Uterus (tissue), 3 donors: ENCODE measurements at regions not wholly inside any gene's neighbourhood (a gene's known extent, or its start where the extent isn't known, plus 50 kb on each side); places are given as distances from the start of the nearest gene placed in this dataset.

Experiments
- DNase-seq, 2 donors: peaks; one replicate each; pipeline ENCODE4 v3.0.0-alpha.2; 2019 to 2020
- H3K27ac ChIP-seq, 2 donors: fragments of 200-600 bp; sonication (generic); 1 replicate in 1 of 2; 2 replicates in 1 of 2; pipeline ENCODE4 v1.5.1; 2016 to 2018
- H3K27me3 ChIP-seq, 2 donors: fragments of 200-600 bp; sonication (generic); one replicate each; pipeline ENCODE4 v1.5.1; 2018 to 2019; ENCODE audit warnings: control low read depth in 1 of 2
- H3K36me3 ChIP-seq, 2 donors: fragments of 200-600 bp; sonication (generic); one replicate each; pipeline ENCODE4 v1.5.1; 2019; ENCODE audit warnings: control low read depth in 1 of 2
- H3K4me1 ChIP-seq, 2 donors: fragments of 200-600 bp; sonication (generic); one replicate each; pipeline ENCODE4 v1.5.1; 2018 to 2019; ENCODE audit warnings: control low read depth in 1 of 2
- H3K4me3 ChIP-seq, 2 donors: fragments of 200-600 bp; sonication (generic); 1 replicate in 1 of 2; 2 replicates in 1 of 2; pipeline ENCODE4 v1.5.1; 2018 to 2019; ENCODE audit warnings: mild to moderate bottlenecking in 1 of 2
- H3K9me3 ChIP-seq, 2 donors: fragments of 200-600 bp; sonication (generic); one replicate each; pipeline ENCODE4 v1.5.1; 2019; ENCODE audit warnings: control low read depth in 1 of 2
- CTCF ChIP-seq, 4 experiments: fragments of 200-600 bp in 2 of 4; fragments of 450-650 bp in 2 of 4; sonication (generic) in 2 of 4; IDR thresholded peaks; one replicate each; pipeline ENCODE4 v1.5.1; 2016 to 2019; ENCODE audit warnings: antibody characterized with exemption in 4 of 4, mild to moderate bottlenecking in 2 of 4, moderate library complexity in 1 of 4
- POLR2A ChIP-seq, 2 donors: fragments of 450-650 bp; IDR thresholded peaks; one replicate each; pipeline ENCODE4 v1.6.1; 2016; ENCODE audit warnings: antibody characterized with exemption in 2 of 2, mild to moderate bottlenecking in 1 of 2, moderate library complexity in 1 of 2
- intact Hi-C: fragments of 100-400 bp; cut with DNase I; formaldehyde crosslinking; loops from one replicate; pipeline ENCODE4 v1.15.1; 2023; ENCODE audit warnings: low total_unique reads
- donor health status: DM: yes; HTN: yes; CAD: no.

DNA sequence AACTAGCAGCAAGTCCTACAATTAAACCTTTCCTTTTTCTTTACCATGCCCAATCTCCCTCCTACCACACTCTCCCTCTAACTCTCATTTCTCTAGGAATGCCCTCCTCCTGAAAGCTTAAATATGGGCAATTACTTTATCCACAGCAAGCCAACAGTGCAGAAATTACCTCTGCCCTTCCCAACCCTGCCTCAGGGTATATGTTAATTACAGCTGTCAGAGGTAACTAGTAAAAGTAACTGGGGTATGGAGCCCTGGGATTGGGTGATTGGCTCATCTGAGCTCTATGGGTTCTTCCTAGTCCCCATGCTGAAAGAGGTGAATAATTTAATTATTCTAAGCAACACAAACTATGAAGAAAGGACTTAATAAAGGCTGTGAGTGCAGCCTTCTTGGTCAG, 478.9 kb upstream of the NMUR2 start:
- Histone ChIP-seq H3K4me3 (no peak overlapping the region), H3K36me3 (no peaks in the 10 kb centered on the region), H3K9me3 (no peaks in the 10 kb centered on the region), H3K27ac (no peak overlapping the region), H3K4me1 (no peaks in the 10 kb centered on the region), H3K27me3 (no peaks in the 10 kb centered on the region)
- intact Hi-C loops = no loop called here
- DNase-seq = no peak
- TF ChIP-seq CTCF (IDR thresholded peaks at IDR 0.05) = no peak
- no peak for TF ChIP-seq POLR2A (IDR thresholded peaks at IDR 0.05)

DNA sequence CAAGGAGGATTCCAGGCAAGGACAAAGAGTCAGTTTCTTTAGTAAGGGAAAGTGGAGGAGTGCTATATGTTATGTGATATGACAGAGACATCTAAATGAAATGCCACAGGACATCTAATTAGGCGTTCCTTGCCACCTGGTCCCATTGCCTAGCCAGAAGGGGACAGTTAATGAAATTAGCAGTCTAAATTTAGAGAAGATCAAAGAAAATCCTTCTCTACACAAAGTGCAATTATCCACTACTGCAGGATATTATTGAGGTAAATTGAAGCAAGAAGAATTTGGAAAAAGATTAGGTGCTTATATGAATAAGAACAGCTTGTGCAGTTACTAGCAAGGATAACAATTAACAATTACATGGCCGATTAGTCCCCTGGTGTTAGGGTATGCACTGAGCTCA, 495.3 kb upstream of the NMUR2 start:
- no peaks in the 10 kb centered on the region for H3K27me3 ChIP-seq
- H3K9me3 ChIP-seq = no peaks in the 10 kb centered on the region
- no peak for TF ChIP-seq POLR2A (IDR thresholded peaks at IDR 0.05)
- DNase-seq = no peak
- H3K36me3 ChIP-seq = no peaks in the 10 kb centered on the region
- no peak overlapping the region for H3K4me3 ChIP-seq
- H3K27ac ChIP-seq = no peak overlapping the region
- H3K4me1 ChIP-seq = no peaks in the 10 kb centered on the region
- intact Hi-C loops = no loop called here

- TF ChIP-seq POLR2A (IDR thresholded peaks at IDR 0.05) (no peak), CTCF (IDR thresholded peaks at IDR 0.05) (no peak)
- Histone ChIP-seq H3K4me1 (no peaks in the 10 kb centered on the region), H3K27me3 (no peaks in the 10 kb centered on the region), H3K27ac (no peak overlapping the region), H3K36me3 (no peaks in the 10 kb centered on the region), H3K9me3 (no peaks in the 10 kb centered on the region), H3K4me3 (no peak overlapping the region)
- no peak for DNase-seq
- intact Hi-C loops = no loop called here
These were observed 496.7 kb upstream of the NMUR2 start for GRCh38 chr5:152901754-152902153.

DNA sequence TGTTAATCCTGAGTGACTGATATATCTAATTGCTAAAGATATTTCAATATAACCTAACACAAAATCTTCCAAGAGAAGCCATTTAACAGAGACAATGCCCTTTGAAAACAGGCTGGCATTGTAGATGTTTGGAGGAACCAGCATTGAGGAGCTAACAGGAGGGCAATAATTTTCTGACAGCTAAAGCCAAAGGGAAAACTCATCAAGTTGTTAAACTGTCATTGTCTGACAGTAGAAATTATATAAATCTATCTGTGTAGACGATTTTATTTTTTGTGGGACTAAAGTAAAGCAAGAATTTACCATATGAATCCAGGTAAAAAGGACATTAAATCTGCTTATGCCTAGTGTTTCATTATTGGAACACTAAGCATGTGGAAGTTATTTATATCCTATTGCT, 500.2 kb upstream of the NMUR2 start:
- TF ChIP-seq POLR2A (IDR thresholded peaks at IDR 0.05) (no peak), CTCF (IDR thresholded peaks at IDR 0.05) (no peak)
- H3K27me3 ChIP-seq = no peaks in the 10 kb centered on the region
- no peak for DNase-seq
- H3K4me1 ChIP-seq = no peaks in the 10 kb centered on the region
- no peaks in the 10 kb centered on the region for H3K9me3 ChIP-seq
- H3K36me3 ChIP-seq = no peaks in the 10 kb centered on the region
- intact Hi-C loops = no loop called here
- H3K27ac ChIP-seq = no peak overlapping the region
- H3K4me3 ChIP-seq = no peak overlapping the region

- Histone ChIP-seq H3K9me3 (no peaks in the 10 kb centered on the region), H3K4me3 (no peak overlapping the region), H3K36me3 (no peaks in the 10 kb centered on the region), H3K4me1 (no peaks in the 10 kb centered on the region), H3K27me3 (no peaks in the 10 kb centered on the region), H3K27ac (no peak overlapping the region)
- DNase-seq = no peak
- TF ChIP-seq POLR2A (IDR thresholded peaks at IDR 0.05) (no peak), CTCF (IDR thresholded peaks at IDR 0.05) (no peak)
- intact Hi-C loops = no loop called here
These were observed 502.6 kb upstream of the NMUR2 start for GRCh38 chr5:152907488-152908245.

- Histone ChIP-seq H3K4me3 (no peak overlapping the region), H3K27me3 (no peaks in the 10 kb centered on the region), H3K36me3 (no peaks in the 10 kb centered on the region), H3K27ac (no peak overlapping the region), H3K9me3 (no peaks in the 10 kb centered on the region), H3K4me1 (no peaks in the 10 kb centered on the region)
- intact Hi-C loops = no loop called here
- DNase-seq = no peak
- TF ChIP-seq CTCF (IDR thresholded peaks at IDR 0.05) (no peak), POLR2A (IDR thresholded peaks at IDR 0.05) (no peak)
These were observed 507.8 kb upstream of the NMUR2 start for GRCh38 chr5:152912924-152913323.
